ENCODE measurements at regions not wholly inside any gene's neighbourhood (a gene's known extent, or its start where the extent isn't known, plus 50 kb on each side); places are given as distances from the start of the nearest gene placed in this dataset.
"Not testable (repeated sequence)": the region's sequence is repeated elsewhere in the genome, so short reads cannot be mapped to it uniquely, and the experiment has no call there.

DNA sequence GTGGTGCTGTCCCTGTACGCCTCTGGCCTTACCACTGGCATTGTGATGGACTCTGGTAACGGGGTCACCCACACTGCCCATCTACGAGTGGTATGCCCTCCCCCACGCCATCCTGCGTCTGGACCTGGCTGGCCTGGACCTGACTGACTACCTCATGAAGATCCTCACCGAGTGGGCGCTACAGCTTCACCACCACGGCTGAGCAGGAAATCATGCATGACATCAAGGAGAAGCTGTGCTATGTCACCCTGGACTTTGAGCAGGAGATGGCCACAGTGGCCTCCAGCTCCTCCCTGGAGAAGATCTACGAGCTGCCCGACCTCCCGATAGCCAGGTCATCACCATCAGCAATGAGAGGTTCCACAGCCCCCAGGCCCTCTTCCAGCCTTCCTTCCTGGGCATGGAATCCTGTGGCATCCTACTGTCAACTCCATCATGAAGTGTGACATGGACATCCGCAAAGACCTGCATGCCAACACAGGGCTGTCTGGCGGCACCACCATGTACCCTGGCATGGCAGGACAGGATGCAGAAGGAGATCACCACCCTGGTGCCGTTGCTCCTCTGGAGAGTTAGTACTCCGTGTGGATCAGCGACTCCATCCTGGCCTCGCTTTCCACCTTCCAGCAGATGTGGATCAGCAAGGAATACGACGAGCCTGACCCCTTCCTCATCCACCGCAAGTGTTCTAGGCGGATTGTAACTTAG, 434.2 kb upstream of the RGMB start:
- H3K27ac ChIP-seq (ENCODE audit: extremely low read depth, low read depth, low read length) = no peak overlapping the region
- CTCF ChIA-PET = no interaction called here

DNA sequence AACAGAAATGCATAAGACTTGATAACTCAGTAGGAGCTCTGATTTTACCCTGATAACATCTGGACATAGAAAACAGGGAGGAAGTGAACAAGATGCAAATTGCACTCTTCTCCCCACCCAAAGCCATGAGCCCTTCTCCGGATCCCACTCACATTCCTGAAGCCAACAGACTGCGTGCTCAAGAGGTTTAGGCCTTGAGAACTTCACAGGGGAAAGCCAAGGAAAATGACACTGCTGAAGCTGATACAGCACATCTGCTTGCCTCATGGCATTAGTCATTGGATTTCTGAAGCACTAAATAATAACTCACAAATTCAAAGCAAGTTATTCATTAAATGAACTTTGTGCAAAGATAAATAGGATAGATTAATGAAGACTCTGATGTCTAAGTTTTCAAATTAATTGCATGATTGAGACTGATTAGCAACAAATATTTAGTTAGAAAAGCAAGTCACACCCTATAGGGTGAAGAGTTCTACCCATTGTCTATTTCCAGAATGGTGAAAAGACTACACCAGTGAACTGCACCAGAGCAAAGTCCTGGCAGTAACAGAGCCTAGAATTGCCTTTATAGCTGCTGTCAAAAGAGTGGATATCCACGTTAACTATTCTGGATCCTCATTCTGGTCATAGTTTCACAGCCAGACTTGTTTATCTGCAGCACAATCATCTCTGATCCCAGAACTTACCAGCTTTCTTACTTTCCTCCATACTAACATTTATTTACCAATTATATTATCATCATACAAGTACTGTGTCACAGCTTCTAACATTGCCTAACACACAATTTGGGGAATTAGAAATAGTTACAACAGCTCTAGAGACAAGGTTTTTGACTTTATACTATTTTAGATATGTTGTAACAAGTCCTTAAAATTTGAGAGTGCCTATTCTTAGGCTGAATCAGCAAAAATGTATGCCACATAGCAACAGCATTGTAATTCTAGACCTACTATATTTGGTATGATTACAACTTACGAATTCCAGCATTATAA, 432.1 kb upstream of the RGMB start:
- CTCF ChIA-PET = interaction anchor here (0.6 kb wide), 1 partner anchor 9 kb away, joined by 3 read pairs; no protein-coding TSS in a partner anchor

More for the DNA sequence above, 434.2 kb upstream of the RGMB start:
- no peaks in the 10 kb centered on the region for H3K36me3 ChIP-seq (ENCODE audit: control insufficient read depth in 2 of 2, insufficient read depth in 1 of 2, low read length in 2 of 2)
- no peaks in the 10 kb centered on the region for H3K4me1 ChIP-seq (ENCODE audit: control insufficient read depth, insufficient read depth, low read length)
- POLR2A ChIA-PET = interaction anchor here (0.6 kb wide), 1 partner anchor 1585 kb away, joined by 3 read pairs; no protein-coding TSS in a partner anchor
- no peak overlapping the region for H3K4me3 ChIP-seq (ENCODE audit: low read depth, low read length)
- H3K9me3 ChIP-seq (ENCODE audit: control insufficient read depth, insufficient read depth, low read depth, low read length) = no peaks in the 10 kb centered on the region
- TF ChIP-seq, protein P1, sequence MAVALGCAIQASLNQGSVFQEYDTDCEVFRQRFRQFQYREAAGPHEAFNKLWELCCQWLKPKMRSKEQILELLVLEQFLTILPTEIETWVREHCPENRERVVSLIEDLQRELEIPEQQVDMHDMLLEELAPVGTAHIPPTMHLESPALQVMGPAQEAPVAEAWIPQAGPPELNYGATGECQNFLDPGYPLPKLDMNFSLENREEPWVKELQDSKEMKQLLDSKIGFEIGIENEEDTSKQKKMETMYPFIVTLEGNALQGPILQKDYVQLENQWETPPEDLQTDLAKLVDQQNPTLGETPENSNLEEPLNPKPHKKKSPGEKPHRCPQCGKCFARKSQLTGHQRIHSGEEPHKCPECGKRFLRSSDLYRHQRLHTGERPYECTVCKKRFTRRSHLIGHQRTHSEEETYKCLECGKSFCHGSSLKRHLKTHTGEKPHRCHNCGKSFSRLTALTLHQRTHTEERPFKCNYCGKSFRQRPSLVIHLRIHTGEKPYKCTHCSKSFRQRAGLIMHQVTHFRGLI (tag by site-specific recombination; IDR thresholded peaks at IDR 0.05) = no peak
- TF ChIP-seq, protein P2, sequence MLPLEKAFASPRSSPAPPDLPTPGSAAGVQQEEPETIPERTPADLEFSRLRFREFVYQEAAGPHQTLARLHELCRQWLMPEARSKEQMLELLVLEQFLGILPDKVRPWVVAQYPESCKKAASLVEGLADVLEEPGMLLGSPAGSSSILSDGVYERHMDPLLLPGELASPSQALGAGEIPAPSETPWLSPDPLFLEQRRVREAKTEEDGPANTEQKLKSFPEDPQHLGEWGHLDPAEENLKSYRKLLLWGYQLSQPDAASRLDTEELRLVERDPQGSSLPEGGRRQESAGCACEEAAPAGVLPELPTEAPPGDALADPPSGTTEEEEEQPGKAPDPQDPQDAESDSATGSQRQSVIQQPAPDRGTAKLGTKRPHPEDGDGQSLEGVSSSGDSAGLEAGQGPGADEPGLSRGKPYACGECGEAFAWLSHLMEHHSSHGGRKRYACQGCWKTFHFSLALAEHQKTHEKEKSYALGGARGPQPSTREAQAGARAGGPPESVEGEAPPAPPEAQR (tag by site-specific recombination; IDR thresholded peaks at IDR 0.05) = no peak
- no peak for TF ChIP-seq KLF10 (tag by site-specific recombination; IDR thresholded peaks at IDR 0.05)
- TF ChIP-seq ZNF521 (tag by site-specific recombination; IDR thresholded peaks at IDR 0.05) = no peak
- no peak for TF ChIP-seq ZNF37A (tag by site-specific recombination; IDR thresholded peaks at IDR 0.05)
- no peak for TF ChIP-seq ZNF791 (tag by site-specific recombination; IDR thresholded peaks at IDR 0.05)

DNA sequence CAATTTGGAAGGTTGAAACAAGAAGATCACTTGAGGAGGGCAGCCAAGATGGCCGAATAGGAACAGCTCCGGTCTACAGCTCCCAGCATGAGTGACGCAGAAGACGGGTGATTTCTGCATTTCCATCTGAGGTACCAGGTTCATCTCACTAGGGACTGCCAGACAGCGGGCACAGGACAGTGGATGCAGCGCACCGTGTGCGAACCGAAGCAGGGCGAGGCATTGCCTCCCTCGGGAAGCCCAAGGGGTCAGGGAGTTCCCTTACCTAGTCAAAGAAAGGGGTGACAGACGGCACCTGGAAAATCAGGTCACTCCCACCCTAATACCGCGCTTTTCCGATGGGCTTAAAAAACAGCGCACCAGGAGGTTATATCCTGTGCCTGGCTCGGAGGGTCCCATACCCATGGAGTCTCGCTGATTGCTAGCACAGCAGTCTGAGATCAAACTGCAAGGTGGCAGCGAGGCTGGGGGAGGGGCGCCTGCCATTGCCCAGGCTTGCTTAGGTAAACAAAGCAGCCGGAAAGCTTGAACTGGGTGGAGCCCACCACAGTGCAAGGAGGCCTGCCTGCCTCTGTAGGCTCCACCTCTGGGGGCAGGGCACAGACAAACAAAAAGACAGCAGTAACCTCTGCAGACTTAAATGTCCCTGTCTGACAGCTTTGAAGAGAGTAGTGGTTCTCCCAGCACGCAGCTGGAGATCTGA, 430.4 kb upstream of the RGMB start:
- H3K9me3 ChIP-seq (ENCODE audit: control insufficient read depth, insufficient read depth, low read depth, low read length); H3K27ac ChIP-seq (ENCODE audit: extremely low read depth, low read depth, low read length); H3K4me3 ChIP-seq (ENCODE audit: low read depth, low read length); POLR2A ChIA-PET; H3K36me3 ChIP-seq (ENCODE audit: control insufficient read depth in 2 of 2, insufficient read depth in 1 of 2, low read length in 2 of 2); CTCF ChIA-PET; H3K4me1 ChIP-seq (ENCODE audit: control insufficient read depth, insufficient read depth, low read length): not testable (repeated sequence)

More for the DNA sequence above, 432.1 kb upstream of the RGMB start:
- H3K27ac ChIP-seq (ENCODE audit: extremely low read depth, low read depth, low read length) = no peak overlapping the region
- H3K4me3 ChIP-seq (ENCODE audit: low read depth, low read length) = no peak overlapping the region
- H3K9me3 ChIP-seq (ENCODE audit: control insufficient read depth, insufficient read depth, low read depth, low read length) = no peaks in the 10 kb centered on the region
- no peaks in the 10 kb centered on the region for H3K36me3 ChIP-seq (ENCODE audit: control insufficient read depth in 2 of 2, insufficient read depth in 1 of 2, low read length in 2 of 2)
- no peak for TF ChIP-seq ZNF561 (tag by site-specific recombination; IDR thresholded peaks at IDR 0.05; ENCODE audit: borderline replicate concordance)
- TF ChIP-seq, protein P3, sequence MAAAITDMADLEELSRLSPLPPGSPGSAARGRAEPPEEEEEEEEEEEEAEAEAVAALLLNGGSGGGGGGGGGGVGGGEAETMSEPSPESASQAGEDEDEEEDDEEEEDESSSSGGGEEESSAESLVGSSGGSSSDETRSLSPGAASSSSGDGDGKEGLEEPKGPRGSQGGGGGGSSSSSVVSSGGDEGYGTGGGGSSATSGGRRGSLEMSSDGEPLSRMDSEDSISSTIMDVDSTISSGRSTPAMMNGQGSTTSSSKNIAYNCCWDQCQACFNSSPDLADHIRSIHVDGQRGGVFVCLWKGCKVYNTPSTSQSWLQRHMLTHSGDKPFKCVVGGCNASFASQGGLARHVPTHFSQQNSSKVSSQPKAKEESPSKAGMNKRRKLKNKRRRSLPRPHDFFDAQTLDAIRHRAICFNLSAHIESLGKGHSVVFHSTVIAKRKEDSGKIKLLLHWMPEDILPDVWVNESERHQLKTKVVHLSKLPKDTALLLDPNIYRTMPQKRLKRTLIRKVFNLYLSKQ (tag by site-specific recombination; IDR thresholded peaks at IDR 0.05; ENCODE audit: borderline replicate concordance) = no peak
- TF ChIP-seq, protein P4, sequence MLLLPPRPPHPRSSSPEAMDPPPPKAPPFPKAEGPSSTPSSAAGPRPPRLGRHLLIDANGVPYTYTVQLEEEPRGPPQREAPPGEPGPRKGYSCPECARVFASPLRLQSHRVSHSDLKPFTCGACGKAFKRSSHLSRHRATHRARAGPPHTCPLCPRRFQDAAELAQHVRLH (tag by site-specific recombination; IDR thresholded peaks at IDR 0.05) = no peak
- no peak for TF ChIP-seq ZNF354C (tag by site-specific recombination; IDR thresholded peaks at IDR 0.05; ENCODE audit: borderline replicate concordance, low read depth)
- no peak for TF ChIP-seq OSR2 (tag by site-specific recombination; IDR thresholded peaks at IDR 0.05)
- TF ChIP-seq, protein P5, sequence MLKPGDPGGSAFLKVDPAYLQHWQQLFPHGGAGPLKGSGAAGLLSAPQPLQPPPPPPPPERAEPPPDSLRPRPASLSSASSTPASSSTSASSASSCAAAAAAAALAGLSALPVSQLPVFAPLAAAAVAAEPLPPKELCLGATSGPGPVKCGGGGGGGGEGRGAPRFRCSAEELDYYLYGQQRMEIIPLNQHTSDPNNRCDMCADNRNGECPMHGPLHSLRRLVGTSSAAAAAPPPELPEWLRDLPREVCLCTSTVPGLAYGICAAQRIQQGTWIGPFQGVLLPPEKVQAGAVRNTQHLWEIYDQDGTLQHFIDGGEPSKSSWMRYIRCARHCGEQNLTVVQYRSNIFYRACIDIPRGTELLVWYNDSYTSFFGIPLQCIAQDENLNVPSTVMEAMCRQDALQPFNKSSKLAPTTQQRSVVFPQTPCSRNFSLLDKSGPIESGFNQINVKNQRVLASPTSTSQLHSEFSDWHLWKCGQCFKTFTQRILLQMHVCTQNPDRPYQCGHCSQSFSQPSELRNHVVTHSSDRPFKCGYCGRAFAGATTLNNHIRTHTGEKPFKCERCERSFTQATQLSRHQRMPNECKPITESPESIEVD (tag by site-specific recombination; IDR thresholded peaks at IDR 0.05) = no peak
- TF ChIP-seq ZBTB48 (tag by site-specific recombination; IDR thresholded peaks at IDR 0.05) = no peak
- no peak for TF ChIP-seq ZNF266 (tag by site-specific recombination; IDR thresholded peaks at IDR 0.05; ENCODE audit: low read depth)
- TF ChIP-seq HOXA7 (CRISPR knock-in tag; IDR thresholded peaks at IDR 0.05; ENCODE audit: borderline replicate concordance) = no peak
- no peak for TF ChIP-seq WT1 (tag by site-specific recombination; IDR thresholded peaks at IDR 0.05)
- no peak for TF ChIP-seq RBAK (tag by site-specific recombination; IDR thresholded peaks at IDR 0.05)
- no peak for TF ChIP-seq ZNF626 (tag by site-specific recombination; IDR thresholded peaks at IDR 0.05)
- TF ChIP-seq ZNF335 (tag by site-specific recombination; conservative IDR thresholded peaks at IDR 0.05) = no peak
- no peak for TF ChIP-seq ZNF426 (tag by site-specific recombination; IDR thresholded peaks at IDR 0.05)
- no peak for TF ChIP-seq ZNF785 (tag by site-specific recombination; IDR thresholded peaks at IDR 0.05)
- no peak for TF ChIP-seq ZNF777 (tag by site-specific recombination; IDR thresholded peaks at IDR 0.05; ENCODE audit: borderline replicate concordance)
- TF ChIP-seq ZNF548 (tag by site-specific recombination; IDR thresholded peaks at IDR 0.05) = no peak
- TF ChIP-seq ZNF19 (tag by site-specific recombination; IDR thresholded peaks at IDR 0.05; ENCODE audit: low read depth) = no peak
- no peak for TF ChIP-seq ZSCAN16 (tag by site-specific recombination; IDR thresholded peaks at IDR 0.05)
- POLR2A ChIA-PET = no interaction called here
- no peaks in the 10 kb centered on the region for H3K4me1 ChIP-seq (ENCODE audit: control insufficient read depth, insufficient read depth, low read length)
